Retinal pigment epithelial cell (primary cell): ENCODE measurements at regions not wholly inside any gene's neighbourhood (a gene's known extent, or its start where the extent isn't known, plus 50 kb on each side); places are given as distances from the start of the nearest gene placed in this dataset.

Experiments used
- DNase-seq: peaks from one replicate; pipeline ENCODE4 v3.0.0-alpha.2; 2010; ENCODE audit warnings: low read depth
- H3K4me3 ChIP-seq: 2 replicates; pipeline ENCODE4 v1.5.1; 2011; ENCODE audit warnings: mild to moderate bottlenecking, low read length, control low read depth, moderate library complexity
- TF ChIP-seq, protein P1 (sequence below): conservative IDR thresholded peaks from 2 replicates; pipeline ENCODE4 v1.5.1; 2011; ENCODE audit warnings: low read depth, low read length, control low read depth, inconsistent platforms

DNA sequence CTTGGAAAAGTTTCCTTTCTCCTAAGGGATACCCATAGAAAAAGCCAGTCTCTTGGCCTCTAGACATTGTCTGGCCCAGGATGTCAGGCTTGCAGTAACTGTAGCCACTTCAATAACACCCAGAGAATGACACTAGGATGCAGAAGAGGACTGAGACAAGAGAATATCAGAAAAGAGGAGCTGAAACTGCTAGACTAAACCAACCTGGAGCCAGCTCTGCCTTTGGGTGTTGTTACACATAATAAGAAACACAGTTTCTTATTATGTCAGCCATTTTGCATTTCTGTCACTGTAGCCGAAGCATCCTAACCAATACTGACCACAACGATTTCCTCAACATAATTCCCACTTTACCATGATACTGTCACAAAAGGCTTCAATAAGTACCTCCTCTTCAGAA lies 72.2 kb upstream of the RCN1 start:
- no peak overlapping the region for H3K4me3 ChIP-seq
- TF ChIP-seq, protein P1, sequence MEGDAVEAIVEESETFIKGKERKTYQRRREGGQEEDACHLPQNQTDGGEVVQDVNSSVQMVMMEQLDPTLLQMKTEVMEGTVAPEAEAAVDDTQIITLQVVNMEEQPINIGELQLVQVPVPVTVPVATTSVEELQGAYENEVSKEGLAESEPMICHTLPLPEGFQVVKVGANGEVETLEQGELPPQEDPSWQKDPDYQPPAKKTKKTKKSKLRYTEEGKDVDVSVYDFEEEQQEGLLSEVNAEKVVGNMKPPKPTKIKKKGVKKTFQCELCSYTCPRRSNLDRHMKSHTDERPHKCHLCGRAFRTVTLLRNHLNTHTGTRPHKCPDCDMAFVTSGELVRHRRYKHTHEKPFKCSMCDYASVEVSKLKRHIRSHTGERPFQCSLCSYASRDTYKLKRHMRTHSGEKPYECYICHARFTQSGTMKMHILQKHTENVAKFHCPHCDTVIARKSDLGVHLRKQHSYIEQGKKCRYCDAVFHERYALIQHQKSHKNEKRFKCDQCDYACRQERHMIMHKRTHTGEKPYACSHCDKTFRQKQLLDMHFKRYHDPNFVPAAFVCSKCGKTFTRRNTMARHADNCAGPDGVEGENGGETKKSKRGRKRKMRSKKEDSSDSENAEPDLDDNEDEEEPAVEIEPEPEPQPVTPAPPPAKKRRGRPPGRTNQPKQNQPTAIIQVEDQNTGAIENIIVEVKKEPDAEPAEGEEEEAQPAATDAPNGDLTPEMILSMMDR = no peak
- DNase-seq = no peak

DNA sequence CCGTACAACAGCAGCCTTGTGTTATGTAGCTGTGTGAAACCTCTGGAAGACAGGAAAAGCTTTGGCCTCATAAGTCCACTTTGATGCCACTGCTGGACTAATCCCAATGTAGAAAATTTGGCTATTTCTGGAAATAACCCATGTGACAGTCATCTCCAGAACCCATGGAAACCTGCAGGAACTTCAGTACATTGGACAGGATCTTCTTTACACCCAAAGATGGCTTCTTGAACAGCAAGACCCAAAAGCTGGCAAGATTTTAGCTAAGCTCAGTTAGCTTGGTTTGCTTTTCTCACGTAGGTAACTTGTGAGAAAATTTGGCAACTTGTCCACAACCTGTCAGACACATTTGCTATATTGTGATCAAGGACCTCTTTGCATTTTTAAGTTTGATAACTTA lies 74.8 kb upstream of the RCN1 start:
- TF ChIP-seq, protein P1 = no peak
- H3K4me3 ChIP-seq = no peak overlapping the region
- DNase-seq = no peak

DNA sequence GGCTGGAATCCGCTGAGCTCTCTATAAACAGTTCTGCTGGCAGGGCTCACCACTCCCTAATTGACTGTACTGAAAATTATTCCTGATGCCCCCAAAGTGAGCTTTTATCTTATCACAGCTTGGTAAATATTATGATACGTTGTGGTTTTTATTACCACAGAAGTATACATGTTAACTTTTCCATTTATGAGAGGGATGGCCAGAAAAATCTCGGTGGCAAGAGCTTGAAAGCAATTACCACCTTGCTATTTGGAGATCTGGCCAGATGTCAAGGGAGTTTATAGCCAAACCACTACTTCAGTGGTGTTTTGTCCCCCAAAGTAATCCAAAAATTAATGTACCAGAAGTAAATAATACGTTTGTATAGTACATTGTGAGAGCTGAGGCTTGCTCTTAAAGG lies 75.4 kb upstream of the RCN1 start:
- H3K4me3 ChIP-seq = no peak overlapping the region
- TF ChIP-seq, protein P1 = no peak
- DNase-seq = no peak

DNA sequence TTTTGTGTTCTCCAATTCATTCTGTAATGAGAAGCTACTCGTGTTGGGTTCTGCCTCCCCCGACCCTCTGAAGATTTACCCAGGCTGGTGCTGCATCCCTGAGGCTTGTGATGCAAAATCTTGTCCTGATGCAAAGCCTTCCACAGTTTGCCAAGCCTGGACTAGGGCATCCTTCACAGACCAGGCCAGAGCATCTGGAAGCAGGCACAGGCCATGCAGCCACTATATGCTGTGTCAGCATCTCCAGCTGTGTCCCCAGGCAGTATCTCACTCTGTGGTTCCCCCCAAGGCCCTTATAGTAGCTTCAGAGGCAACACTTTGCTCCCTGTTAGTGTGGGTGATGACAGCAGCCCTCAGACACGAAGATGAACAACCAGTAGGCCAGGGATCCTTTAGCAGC lies 77.3 kb upstream of the RCN1 start:
- TF ChIP-seq, protein P1 = no peak
- no peak for DNase-seq
- H3K4me3 ChIP-seq = no peak overlapping the region

DNA sequence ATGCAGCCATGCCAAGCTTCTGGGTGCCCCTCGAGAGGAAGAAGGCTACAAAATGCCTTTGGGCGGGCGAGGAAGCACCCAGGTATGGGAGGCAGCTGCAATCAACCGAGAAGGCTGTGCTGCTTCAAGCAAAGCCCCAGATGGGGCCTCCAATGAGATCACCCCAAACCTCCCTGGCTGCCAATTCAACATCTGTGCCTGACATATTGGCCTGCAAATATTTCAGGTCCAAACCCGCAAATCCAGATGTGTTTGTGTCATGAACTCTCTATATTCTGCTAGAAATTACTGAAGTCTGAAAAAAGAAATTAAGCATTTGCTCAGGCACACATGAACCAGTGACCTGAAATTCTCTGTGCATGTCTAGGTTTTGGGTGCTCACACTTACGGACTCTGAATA lies 78.8 kb upstream of the RCN1 start:
- H3K4me3 ChIP-seq = no peak overlapping the region
- TF ChIP-seq, protein P1 = no peak
- no peak for DNase-seq

DNA sequence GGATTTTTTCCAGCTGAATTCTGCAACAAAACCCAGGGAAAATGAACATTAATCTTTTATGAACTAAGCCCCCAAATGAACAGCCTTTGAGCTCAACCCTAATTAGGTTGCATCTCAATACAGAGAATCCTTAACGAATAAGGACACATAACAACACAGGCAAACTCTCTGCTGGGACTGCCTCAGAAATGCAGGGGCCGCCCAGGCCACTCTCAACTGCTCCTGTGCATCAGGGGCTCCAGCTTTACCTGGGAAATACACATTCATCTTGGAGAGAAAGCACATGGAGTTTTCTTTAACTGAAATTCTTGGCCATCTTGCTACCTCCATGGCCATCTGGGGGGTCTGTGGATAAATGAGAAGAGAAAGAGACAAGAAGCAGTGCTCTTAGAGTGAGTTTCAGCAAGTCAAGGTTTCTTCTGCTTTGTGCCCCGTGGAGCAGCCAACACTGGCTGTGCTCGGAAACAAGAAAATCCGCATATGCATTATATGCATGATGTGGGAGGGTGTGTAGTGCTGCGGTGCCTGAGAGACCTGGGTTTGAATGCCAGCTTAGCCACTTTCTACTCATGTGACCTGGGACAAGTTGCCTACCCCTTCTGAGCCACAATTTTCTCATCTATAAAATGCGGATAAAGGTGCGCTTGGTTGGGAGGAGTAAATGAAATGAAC lies 81.9 kb upstream of the RCN1 start:
- no peak for DNase-seq
- no peak overlapping the region for H3K4me3 ChIP-seq
- TF ChIP-seq, protein P1 = no peak

DNA sequence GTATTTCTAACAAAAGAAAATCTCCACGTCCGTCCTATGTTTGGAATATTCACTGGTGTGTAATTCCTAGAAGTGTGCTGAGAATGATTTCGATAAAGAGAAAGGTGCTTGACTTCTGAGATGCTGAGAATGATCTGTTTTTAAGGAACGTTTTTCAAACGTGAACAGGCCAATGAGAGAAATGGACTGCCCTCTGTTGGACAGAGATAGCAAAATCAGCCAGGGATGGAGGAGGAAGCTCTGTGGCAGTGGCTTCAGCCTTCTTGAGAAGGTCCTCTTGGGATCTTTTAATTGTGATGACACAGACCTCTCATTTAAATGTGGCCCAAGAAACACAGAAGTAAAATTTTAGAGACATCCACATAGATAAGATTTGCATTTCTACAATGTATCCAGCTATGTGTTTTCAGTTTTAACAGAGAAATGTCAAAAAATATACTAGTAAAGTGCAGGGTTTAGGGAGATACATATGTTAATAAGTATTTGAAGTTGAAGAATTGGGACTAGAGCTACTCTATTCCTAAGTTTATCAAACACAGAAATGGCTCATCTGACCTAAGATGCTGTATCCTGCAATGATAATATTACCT lies 84.0 kb upstream of the RCN1 start:
- DNase-seq = no peak
- no peak overlapping the region for H3K4me3 ChIP-seq
- TF ChIP-seq, protein P1 = peak; percentile 83
